SKM-1 (cell line): ENCODE measurements at regions not wholly inside any gene's neighbourhood (a gene's known extent, or its start where the extent isn't known, plus 50 kb on each side); places are given as distances from the start of the nearest gene placed in this dataset.
"Not testable (repeated sequence)": the region's sequence is repeated elsewhere in the genome, so short reads cannot be mapped to it uniquely, and the experiment has no call there.

ENCODE experiments used
- DNase-seq: peaks from one replicate; lab custom pipeline; 2025; ENCODE audit not compliant: unreplicated experiment; lab: John Stamatoyannopoulos, UW

DNA sequence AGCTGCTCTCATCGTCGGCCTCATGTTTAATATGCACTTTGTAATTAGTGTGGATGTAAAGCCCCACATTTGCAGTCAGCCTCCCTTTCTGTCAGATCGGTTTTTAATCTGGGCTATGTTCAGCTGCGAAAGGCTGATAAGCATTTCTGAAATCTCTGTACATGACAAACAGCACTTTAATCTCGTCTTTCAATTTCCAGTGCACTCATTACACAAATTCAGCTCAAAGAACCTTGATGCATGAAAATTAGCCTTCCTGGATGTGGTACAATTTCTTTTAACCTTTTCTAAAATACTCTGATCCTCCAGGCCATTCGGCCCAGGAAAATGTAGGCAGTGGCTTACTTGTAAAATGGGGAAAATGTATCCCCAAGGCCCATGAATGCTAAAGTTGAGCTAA is 265.1 kb downstream of the RND3 start:
- DNase-seq: no peak

DNA sequence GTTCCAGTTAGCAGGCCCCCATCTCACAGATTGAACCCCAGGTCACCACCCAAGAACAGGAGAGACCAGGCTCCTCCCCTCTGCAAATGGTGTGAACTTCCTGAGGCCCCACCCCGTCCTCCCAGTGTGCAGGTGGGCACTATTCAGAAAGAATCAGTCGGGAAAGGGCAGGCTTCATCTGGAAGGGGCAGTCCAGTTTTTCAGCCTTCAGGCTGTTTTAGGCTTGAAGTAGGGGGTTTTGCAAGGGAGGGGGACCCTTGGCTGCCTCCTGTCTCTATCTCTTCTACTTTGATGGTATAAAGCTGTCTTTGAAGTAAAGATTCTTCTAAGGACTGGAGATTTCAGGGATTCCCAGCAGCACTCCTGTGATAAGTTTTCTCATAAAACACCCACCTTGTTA is 267.6 kb downstream of the RND3 start:
- DNase-seq: no peak

DNA sequence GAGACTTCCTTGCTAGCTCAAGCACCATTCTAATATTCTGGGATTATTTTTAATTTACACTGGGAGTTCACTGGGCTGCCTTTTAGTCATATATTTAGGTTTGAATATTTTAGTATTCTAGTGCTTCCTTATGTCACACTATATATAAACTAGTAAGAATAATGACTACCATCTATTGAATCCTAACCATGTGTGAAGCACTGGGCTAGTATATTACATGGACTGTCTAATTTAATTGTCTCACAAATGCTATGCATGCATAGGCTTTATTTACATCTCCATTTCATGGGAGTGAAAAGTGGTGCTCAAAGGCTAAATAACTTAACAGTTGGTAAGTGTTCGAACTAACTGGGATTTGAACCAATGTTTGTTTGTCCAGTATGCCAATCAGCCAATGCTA is 272.4 kb downstream of the RND3 start:
- DNase-seq: no peak

DNA sequence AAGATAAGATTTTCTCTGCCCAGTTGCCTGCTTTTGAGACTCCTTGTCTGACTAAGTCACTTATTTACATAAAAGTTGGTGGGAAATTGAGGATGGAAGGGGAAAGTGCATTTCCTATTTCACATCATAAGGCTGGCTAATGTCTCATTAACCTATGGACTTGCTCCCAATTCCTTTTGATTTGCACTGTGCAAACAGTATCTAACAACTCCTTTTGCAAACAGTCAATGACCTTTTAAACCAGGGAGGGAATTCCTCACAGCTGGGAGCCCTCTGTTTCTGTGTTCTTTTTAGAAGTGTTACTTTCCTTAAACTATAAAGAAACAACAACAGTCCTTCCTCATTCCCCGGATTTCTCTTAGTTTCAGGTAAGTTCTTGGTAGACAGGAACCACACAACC is 272.8 kb downstream of the RND3 start:
- DNase-seq: no peak

DNA sequence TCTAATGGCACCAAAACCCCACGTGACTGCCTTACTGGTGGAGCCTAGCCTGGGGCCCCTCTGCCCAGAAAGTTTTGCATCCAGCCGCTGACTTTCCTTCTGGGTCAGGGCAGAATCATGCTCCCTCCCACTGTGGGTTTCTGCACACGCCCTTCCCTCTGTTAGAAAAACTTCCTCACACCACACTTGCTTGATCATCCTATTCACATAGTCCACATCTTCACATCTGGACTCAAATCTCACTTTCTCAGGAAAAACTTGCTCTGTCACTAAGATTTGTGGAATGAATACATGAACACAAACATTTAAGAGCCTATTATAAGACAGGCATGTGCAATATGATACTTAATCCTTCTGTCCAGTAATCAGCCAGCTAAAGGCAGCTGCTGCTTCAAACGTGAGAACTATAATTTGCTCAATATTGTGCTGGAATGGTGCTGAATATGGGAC is 274.7 kb downstream of the RND3 start:
- DNase-seq: no peak

DNA sequence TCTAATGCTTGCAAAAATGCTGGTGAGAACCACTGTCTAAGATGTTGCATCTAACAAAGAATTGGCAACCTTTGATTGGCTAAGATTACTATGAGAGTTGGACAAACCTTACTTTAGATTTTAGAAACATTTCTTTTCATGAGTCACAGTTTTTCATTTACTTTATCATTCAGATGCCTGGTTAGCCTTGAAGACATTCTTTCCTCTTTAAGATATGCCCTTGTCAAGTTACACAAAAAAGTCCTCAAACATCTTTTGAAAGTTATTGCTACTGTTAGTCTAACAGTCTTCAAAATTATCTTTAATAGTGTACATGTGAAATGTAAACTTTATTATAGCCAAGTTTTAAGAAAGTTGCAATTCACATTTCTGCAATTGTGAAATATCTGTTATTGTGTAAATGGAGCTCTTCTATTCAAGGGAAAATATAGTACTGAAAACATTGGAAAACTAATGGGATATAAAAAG is 276.3 kb downstream of the RND3 start:
- DNase-seq: no peak

DNA sequence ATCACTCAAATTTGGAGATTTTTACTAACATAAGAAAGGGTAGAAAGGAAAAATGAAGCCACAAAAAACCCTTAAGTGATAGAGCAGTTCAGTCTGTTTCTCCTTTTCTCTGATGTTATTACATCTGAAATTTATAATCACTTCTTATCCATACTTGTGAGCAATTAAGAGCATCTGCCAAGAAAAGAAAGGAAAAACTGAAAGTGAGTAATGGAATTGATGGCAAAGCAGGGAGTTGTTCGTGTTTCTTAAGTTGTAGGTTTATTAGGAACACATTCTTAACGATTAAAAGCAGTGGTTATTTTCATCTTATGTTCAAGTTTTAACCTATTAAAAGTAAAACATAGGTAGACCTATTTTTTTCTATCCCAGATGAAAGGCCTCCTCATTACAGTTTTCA is 277.7 kb downstream of the RND3 start:
- DNase-seq: no peak

DNA sequence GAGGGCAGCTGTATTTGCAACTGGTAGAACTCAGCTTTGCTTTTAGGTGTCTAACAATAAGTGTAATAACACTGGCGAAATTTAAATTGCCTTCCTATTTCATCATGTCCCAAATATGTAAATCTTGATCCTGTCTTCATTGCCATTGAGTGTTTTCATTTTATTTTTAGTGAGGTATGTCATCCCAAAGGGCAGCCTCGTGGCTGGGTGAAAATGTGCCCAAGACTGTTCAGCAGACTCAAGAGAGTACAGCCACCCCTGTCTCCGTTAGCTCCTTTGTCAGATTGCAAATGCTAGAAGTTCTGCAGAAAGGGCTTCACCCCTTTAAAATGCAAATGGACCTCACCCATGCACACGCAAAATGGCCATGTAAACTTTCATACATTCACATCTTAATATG is 278.8 kb downstream of the RND3 start:
- DNase-seq: no peak

DNA sequence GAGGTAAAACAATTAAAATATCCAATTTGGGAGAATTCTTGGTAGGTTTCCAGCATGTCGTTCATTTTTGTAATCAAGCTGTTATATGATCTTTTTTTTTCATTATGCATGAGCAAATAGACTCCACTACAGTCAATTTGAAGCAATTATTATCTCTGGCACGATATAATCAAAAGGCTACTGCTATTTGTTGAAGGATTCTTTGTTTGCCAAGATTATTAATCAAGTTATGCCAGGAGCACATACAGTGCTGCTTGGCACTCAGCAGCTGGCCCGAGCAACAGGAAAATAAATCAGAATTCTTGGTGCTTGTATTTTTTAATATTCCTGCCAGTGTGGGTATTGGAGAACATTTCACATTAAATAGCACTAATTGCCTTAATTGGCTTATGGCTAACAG is 279.5 kb downstream of the RND3 start:
- DNase-seq: no peak

DNA sequence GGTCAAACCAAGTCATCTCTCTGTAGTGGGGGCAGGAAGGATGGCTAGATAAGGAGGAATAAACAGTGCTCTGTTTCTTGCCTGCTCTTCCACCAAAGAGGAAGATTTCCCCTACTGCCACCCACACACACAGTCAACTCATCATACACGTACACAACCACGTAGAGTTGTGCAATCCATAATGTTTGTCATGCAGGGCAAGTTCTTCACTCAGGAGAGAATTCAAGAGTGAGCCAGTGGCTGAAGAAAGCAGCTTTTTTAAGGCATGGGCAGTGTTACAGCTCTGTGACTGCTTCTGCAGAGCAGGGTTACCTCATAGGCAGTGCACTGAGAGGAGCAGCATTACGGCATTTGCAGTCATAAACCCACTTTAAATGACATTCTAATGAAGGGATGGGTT is 283.0 kb downstream of the RND3 start:
- DNase-seq: no peak

DNA sequence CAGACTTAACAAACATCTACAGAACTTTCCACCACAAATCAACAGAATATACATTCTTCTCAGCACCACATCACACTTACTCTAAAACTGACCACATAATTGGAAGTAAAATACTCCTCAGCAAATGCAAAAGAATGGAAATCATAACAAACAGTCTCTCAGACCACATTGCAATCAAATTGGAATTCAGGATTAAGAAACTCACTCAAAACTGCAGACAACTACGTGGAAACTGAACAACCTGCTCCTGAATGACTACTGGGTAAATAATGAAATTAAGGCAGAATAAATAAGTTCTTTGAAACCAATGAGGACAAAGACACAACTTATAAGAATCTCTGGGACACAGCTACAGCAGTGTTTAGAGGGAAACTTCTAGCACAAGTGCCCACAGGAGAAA is 292.7 kb downstream of the RND3 start:
- DNase-seq: not testable (repeated sequence)

DNA sequence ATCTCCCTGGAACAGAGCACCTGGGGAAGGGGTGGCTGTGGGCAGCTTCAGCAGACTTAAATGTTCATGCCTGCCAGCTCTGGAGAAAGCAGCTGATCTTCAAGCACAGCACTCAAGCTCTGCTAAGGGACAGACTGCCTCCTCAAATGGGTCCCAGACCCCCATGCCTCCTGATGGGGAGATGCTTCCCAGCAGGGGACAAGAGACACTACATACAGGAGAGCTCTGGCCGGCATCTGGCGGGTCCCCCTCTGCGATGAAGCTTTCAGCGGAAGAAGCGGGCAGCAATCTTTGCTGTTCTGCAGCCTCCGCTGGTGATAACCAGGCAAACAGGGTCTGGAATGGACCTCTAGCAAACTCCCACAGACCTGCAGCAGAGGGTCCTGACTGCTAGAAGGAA is 294.8 kb downstream of the RND3 start:
- no peak for DNase-seq

DNA sequence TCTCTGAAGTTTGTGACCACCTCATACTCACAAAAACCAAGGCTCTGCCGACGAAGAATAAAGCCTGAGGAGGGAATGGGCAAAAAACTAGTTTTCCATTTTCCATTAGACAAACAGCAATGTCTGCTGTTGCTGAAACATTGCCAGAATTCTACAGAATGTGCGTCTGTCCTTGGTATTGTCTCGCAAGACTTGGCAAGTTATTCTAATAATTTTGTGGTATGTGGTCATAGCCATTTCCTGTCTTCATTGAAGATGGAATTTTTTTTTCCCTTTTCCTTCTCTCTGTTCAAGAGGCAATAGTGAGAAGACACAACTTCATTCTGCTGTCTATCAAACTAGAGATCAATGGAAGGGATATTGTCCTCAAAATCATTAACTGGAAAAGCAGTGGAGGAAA is 296.1 kb downstream of the RND3 start:
- DNase-seq: no peak

DNA sequence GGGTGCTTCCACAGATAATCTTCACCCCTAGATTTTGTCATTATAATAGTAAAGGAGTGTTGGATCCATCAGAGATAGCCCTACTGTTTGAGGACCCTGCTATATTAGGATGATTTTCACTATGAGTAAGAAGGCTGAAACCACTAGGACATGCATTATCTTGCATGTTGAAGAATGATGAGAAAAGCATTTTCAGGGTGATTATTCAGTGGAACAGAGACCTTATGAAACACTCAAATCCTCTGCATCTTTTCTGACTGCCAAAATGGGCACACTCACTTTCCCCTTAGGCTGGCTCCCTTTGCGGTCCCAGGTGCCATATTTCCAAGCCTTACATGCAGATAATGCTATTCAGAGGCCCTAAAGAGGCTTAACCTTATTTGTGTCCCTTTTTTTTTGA is 296.9 kb downstream of the RND3 start:
- no peak for DNase-seq

DNA sequence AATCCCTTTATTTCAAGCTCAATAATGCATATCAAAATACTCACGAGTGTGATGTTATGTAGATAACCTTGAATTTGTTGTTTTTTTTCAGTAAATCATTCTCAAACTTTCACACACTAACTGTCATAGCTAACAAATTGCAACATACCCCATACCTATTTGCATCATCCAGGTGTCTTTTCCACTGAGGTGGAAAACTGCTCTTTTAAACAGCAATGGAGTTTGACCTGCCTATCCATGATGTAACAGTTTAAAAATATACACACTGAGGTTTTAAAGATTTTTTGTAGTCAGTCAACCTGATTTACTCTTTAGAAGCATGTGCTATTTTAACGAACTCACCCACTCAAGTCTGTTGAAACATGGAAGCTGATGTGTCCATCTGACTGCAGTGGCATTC is 298.7 kb downstream of the RND3 start:
- DNase-seq: no peak

DNA sequence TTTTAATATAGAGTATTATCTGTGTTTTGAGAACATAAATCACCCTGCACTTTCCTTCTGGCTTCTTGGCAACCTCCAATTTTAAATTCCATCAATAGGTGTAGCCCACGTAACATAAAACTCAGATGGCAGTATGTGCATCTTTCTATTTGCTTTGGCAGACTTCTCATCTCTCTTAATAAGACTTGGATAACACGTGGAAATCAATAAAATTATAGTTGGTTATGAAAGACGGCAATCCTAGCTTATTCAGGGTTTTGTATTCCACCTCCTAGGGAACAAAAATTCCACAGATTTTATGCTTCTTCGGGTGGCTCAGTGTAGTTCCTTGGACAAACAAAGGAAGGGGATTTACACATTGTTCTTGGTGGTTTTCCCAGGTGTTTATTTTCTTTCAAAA is 299.3 kb downstream of the RND3 start:
- DNase-seq: no peak

DNA sequence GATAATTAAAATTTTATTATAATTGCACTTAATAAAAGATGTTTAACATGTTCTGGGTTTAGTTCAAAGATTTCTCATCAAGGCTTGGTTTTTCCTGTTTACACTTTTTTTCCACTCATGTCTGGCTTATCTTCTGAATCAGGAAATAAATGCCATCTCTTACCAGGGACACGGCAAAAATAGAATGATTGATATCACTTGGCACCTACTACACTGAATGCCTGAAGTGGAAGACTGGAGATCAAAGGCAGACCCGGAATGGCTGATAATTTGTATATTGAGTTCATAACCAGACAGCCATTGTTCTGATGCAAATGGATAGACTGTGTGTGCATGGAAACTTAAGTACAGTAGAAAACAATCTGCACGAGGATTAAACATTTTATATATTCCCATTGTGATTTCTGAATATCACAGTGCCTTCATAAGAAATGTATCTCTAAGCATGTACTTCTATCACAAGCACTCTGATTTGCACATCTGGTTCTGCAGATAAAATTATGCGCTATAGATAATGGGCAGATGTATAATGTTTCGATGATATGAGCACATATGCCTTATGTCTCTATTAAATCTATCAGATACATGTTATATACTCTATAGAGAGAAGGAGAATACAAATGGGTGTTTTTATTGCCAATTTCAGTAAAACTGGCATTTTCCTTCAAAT is 304.8 kb downstream of the RND3 start:
- no peak for DNase-seq

DNA sequence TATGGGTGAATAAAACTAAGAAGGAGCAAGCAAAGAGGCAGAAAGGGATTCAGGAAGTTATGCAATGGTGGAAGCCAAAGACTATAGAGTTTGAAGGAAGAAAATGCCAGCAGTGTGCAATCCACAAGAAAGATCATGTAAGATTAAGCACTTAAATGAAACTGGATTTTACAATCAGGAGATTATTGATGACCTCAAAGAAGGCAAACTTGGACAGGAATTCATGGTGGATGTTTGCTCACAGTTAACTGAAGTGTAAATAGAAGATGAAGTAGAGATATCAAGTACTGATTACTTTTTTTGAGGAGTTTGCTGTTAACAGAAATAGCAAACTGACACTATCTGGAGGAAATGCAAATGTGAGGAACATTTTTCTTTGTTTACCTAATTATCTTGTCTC is 308.9 kb downstream of the RND3 start:
- no peak for DNase-seq

DNA sequence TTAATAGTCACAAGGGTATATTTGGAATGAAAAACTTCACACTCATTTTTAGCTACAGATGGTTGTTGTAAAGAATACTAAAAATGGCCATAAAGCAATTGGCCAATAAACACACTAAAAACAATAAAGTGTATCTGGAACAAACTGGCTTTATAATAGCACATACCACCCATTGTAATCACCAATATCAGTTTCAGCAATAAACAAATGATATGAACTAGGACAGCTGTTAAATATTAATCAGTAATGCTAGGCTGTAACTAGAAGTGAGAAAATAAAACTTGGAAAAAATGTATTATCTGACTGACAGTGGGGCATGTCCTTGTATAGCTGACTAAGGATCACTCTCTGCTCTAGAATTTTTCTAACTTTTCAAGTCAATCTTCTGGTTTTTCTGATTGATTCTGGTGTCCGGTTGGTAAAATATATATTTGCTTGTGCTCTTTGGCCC is 312.5 kb downstream of the RND3 start:
- DNase-seq: no peak

DNA sequence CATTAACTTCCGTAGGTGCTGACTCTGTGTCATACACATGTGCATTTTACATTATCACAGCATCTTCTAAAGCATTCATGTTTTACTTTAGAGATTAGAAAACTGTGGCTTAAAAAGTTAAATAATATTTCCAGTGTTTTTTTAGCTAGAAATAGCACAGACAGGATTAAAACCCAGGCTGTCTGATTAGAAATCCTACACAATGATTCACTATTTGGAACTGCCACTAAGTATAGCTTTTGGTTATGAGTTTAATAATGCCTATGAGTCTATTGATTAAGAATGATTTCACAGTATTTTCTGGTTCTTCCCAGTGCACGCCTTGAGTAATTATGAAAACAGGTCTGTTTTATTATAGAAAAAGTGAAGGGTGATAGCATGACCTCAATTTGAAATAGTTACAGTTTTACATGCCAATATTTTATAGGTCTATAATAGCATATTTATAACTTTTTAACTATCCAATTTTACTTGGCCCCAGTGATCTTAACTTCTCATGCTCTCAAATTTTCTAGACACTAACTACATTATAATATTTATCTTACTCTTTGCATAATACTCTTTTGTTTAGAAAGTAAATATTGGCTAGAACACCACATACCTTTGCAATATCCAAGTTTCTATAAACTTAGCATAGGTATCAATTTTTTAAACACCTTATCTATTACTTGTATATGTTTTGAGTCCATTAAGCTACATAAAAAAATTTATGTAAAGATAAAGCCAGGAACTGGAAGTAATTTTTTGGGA is 313.2 kb downstream of the RND3 start:
- DNase-seq: no peak

DNA sequence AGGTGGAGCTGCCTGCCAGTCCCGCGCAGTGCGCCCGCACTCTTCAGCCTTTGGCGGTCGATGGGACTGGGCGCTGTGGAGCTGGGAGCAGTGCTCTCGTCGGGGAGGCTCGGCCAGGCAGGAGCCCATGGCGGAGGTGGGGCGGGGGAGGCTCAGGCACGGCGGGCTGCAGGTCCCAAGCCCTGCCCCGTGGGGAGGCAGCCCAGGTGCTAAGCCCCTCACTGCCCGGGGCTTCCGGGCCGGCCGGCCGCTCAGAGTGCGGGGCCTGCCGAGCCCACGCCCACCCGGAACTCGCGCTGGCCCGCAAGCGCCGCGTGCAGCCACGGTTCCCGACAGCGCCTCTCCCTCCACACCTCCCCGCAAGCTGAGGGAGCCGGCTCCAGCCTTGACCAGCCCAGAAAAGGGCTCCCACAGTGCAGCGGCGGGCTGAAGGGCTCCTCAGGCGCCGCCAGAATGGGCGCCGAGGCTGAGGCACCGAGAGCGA is 316.4 kb downstream of the RND3 start:
- DNase-seq: no peak

DNA sequence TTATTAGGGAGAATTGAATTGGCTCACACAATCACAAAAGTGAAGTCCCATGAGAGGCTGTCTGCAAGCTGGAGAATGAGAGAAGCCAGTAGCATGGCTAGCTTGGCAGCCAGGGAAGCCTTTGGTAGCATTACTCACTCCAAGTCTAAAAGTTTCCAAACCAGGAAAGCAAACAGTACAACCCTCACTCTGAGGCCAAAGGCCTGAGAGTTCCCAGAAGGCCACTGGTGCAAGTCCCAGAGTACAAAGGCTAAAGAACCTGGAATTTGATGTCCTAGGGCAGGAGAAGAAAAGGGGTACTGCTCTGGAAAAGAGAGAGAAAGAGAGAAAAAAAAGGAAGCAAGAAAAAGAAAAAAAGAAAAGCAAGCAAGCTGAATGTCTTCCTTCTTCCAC is 318.2 kb downstream of the RND3 start:
- DNase-seq: no peak
